WI38 (cell line): ENCODE measurements at regions not wholly inside any gene's neighbourhood (a gene's known extent, or its start where the extent isn't known, plus 50 kb on each side); places are given as distances from the start of the nearest gene placed in this dataset.

Experiments used
- H3K4me3 ChIP-seq: 2 replicates; pipeline ENCODE4 v1.5.1; 2011; ENCODE audit warnings: low read depth, mild to moderate bottlenecking, control low read depth, low read length
- TF ChIP-seq, protein P1 (sequence below): IDR thresholded peaks from 2 replicates; pipeline ENCODE4 v1.5.1; 2012; ENCODE audit warnings: low read depth, mild to moderate bottlenecking, control low read depth, low read length

DNA sequence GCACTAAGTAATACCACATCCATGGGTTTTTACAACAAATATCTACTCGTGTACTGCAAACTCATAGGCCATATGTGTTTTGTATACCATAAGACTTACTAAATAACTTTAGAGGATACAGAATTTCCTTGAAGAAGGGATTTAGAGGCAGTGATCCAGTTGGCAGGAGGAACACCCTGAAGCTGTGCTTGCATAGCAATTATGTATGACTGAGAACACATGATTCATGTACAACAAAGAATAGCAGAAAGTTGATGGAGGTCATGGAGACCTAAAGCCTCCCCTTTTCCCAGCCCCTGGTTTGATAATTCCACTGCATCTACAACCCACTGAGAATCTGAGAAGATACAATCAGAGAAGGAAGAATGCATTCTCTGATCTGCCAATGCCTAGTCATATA, 83.8 kb upstream of the PMFBP1 start:
- TF ChIP-seq, protein P1, sequence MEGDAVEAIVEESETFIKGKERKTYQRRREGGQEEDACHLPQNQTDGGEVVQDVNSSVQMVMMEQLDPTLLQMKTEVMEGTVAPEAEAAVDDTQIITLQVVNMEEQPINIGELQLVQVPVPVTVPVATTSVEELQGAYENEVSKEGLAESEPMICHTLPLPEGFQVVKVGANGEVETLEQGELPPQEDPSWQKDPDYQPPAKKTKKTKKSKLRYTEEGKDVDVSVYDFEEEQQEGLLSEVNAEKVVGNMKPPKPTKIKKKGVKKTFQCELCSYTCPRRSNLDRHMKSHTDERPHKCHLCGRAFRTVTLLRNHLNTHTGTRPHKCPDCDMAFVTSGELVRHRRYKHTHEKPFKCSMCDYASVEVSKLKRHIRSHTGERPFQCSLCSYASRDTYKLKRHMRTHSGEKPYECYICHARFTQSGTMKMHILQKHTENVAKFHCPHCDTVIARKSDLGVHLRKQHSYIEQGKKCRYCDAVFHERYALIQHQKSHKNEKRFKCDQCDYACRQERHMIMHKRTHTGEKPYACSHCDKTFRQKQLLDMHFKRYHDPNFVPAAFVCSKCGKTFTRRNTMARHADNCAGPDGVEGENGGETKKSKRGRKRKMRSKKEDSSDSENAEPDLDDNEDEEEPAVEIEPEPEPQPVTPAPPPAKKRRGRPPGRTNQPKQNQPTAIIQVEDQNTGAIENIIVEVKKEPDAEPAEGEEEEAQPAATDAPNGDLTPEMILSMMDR: no peak
- no peak overlapping the region for H3K4me3 ChIP-seq

DNA sequence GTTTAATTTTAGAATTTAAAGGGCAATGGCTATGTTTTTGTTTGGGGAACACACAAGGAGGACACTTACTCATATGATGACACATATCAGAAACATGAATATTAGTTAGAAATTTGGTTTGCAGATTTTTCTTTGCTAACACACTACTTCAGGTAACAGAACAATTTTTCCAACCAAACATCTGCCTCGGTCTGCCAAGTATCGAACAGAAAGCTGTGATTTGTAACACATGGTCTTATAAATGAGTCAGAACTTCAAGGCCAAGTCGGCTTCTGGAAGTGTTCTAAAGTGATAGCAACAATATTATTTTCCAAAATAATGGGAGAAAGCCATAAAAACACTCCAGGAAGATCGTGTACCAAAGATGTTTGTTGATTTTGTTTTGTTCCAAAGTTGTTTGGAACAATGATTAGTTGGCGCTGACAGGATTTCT, 75.9 kb upstream of the PMFBP1 start:
- no peak overlapping the region for H3K4me3 ChIP-seq
- TF ChIP-seq, protein P1: no peak

DNA sequence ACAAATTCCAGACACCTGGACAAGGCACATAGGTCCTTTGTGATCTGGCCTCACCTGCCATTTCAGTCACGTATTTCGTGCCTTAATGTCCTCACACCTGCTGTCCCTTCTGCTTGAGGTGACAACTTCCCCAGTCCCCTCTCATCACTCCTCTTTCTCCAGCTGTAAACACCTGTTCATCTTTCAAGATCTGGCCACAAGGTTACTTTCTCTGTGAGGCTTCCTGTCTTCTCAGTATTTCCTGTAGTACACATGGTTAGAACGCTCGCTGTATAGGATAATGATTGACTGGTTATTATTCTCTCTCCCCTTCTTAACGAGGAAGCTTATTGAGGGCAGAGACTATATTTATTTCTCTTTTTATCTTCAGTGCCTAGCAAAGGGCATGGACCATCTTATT, 74.5 kb upstream of the PMFBP1 start:
- TF ChIP-seq, protein P1: no peak
- H3K4me3 ChIP-seq: no peak overlapping the region

DNA sequence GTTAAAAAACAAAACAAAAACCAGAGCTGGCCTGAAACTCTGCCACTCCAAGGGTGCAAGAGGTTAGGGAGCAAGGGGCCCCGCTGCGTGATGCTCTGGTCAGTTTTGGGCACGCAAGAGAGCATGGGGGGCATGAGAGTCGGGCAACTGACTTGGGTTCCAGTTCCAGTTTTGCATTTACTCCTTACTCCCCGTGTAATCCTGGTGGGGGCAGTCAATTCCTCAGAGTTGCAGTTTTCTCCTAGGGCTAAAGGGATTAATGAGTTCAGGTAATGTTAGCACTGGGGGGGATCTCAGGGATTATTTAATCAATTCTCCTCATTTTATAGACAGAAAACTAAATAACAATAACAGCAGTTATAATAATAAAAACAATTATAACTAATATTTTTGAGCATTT, 72.9 kb upstream of the PMFBP1 start:
- TF ChIP-seq, protein P1: no peak
- no peak overlapping the region for H3K4me3 ChIP-seq

DNA sequence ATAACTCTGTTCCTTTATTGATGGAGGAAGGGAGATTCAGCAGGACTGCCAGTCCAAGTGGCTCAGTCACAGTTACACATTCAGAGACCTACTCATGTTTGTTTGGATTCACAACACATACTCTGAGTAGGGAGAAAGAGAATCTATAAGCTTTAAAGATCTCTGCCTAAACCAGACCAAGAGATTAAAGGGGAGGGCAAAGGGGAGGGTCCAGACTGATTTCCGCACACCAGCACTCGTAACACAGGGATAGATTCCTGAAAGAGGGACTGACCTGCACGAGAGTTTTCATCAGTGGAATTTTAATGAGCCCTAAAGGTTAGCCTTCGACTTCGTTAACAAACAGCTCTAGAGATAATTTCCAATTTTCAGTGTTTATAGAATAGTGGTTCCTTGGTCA, 71.7 kb upstream of the PMFBP1 start:
- TF ChIP-seq, protein P1: no peak
- H3K4me3 ChIP-seq: no peak overlapping the region

DNA sequence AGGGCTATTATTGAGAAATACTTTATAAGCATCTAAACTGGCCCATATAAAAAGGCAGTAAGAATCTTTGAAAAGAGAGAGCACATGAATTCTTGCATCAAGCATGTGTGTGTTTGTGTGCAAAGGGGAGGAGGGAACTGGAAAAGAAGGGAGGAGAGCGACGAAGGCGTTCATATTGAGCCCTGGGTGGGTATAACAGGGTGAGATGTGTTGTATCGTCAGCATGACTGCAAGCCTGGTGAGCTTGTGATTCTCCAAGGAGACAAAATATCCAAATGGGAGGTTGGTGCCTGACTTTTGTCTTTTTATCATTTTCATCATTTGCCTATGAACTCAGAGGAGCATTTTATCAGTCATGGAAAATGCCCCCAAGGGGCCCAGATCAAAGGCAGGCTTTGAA, 70.8 kb upstream of the PMFBP1 start:
- TF ChIP-seq, protein P1: no peak

DNA sequence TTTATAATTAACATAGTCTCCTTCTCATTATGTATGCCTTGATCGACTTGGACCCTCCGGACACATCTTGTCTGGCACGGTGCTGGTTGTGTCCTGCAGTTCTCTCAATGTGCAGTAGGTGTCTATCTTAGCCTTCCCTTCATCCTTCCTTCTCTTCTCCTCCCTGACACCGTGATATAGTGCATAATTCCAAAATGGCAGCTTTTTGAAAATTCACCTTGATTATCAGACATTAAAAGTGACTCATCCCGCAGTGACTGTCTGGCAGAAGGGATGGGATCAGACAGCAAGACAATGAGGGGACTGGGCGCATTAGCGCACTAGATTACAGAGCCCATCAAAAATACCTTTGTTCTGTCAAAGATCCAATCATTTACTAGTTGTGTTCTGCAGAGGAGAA, 70.0 kb upstream of the PMFBP1 start:
- no peak overlapping the region for H3K4me3 ChIP-seq
- TF ChIP-seq, protein P1: peak; percentile 96

More for the DNA sequence above, 70.8 kb upstream of the PMFBP1 start:
- no peak overlapping the region for H3K4me3 ChIP-seq
